GM19463 (cell line): ENCODE measurements at regions not wholly inside any gene's neighbourhood (a gene's known extent, or its start where the extent isn't known, plus 50 kb on each side); places are given as distances from the start of the nearest gene placed in this dataset.

Source experiments
- ATAC-seq: cut with Tn5 transposase; IDR thresholded peaks from one replicate; pipeline ENCODE4 v1.9.1; 2021; ENCODE audit warnings: mild to moderate bottlenecking, moderate library complexity; ENCODE audit not compliant: unreplicated experiment

DNA sequence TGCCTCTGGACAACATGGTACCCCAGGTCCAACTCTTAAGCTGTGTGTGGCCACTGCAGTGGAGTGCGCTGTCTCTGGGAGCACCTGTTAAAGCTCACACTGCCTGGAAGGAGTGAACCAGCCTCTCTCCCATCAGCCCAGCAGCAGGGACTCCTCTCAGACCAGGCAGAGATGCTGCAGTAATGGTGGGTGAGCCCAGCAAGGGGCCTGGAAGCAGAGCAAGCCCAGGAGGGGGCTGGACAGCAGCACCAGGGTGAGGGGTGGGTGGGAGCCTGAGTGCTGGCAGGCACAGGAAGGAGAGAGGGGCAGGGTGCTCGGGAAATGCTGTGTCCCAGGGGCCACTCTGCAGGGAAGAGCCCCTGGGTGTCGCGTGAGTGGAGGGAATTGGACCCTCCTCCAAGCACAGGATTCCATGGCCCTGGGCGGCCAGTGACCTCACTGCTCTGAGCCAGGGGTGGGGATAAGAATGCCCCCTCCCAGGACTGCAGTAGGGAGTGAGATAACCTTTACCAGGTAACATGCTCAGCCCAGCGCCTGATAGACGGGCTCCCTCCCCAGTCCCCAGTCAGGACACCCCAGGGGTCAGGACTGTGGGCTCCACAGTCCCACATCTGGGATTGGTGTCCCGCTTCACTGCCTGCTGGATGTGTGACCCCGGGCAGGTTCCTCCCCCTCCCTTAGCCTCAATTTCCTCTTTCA lies 313.1 kb downstream of the MATN1 start:
- ATAC-seq: no peak

DNA sequence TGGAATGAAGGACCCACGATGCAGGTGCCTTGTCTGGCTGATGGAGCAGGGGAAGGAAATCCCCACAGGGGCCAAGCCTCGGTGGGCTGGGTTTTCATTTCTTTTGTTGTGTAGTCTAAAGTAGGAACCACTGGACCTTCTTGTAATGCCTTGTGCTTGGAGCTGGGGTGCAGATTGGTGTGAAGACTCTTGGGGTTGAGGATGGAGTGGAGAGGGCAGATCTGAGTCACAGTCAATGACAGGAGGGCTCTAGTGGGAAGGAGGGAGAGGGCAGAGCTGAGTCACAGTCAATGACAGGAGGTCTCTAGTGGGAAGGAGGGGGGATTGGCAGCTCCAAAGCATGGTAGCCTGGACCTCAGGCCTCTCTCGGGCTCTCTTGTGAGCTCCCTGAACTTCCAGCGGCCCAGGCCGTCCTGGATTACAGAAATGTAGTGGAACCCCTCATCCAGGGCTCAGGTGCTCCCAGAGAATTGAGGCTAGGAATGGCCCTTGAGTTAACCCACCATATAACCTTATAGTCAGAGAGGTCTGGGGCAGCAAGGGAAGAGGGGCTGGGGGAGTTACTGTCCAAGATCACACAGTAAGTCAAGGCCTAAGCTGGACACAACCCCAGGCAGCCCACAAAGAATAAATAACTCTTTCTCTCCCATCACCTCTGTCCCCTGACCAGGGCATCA lies 313.8 kb downstream of the MATN1 start:
- no peak for ATAC-seq

DNA sequence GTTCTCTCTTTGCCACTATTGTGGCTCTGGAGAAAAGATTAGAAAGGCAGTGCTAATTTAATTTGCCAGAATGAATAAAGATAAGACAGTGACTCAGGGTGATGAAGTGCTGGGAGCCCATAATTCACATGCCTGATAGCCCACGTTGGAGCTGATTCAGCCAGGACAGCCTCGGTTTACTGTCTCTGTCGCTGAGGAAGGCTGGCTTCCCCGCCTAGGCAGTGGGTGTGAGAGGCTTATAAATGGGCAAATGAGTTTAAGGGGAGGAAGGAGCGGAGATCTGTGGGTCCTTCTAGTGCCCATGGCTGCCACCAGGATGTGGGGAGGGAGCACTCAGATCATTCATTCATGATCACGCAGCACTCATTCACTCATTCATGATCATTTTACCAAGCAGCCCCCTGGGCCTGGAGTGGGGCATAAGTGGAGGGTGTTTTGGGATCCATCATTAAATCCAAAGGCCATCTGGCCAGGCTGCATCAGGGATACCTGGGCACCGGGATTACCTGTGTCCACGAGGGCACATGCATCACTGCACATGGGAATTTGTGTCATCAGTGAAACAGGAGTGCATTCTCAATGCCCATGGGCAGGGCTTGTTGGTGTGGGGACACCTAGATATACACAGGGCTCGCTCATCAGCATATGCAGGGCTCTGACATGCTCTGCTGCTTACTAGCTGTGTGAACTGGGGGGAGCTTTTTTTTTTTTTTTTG lies 315.4 kb downstream of the MATN1 start:
- no peak for ATAC-seq

DNA sequence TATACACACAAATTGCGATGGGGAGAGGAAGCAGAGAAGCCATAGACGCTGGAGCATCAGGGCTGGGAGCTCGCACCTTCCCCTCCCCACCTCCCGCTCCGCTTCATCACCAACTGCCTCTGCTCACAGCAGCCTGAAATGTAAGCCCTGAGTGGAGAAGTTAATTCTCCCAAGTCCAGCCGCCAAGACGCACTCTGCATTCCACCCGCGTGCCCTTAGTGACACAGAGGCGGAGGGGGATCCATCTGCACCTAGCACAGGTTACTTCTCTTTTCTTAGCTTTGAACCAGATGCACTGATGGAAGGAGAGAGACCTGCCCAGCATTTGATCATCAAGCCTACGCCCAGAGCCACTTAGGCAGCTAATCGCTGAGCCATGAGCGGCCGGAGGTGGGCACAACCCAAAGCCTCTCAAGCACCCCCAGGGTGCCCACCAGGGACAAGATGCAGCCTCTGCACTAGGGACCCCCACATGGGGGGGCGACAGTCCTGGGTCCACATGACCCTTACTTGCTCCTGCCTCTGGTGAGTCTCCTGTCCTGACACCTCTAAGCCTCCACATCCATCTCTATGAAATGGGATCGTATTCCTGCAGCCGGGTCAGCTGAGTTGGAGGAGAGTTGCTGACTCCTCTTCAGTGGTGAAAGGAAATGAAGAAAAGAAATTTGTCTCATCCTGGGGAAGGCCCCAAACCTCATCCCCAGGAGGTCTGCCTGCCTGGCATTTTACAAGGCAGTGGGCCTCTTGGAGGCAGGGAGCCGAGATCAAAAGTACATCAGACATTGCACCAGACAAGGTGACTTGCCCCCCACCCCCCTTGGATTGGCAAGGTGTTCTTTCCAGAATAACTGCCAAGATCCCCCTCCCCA lies 316.2 kb downstream of the MATN1 start:
- no peak for ATAC-seq

DNA sequence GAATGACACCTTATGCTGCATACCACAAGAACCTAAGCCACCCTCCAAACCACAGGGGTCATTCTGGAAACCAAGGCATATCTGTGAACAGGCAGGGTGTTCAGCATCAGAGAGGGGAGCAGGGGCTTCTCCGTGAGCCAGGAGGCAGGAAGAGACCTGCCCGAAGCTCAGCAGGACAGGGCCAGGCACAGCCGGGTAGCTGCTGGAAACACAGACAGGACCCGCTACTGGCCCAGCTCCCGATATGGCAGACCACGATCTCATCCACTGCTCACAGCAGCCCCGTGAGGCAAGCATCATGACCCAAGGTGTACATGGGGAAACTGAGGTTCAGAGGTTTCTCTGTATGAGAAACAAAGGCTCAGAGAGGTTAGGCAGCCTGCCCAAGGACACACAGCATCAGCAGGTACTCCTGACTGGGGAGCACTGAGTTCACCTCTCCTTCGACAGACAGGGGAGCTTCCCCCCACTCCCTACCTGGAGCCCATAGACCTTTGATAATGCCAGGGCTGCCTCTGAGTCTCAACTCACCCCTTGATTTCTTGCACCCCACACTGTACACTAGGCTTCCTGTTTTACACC lies 317.7 kb downstream of the MATN1 start:
- no peak for ATAC-seq

DNA sequence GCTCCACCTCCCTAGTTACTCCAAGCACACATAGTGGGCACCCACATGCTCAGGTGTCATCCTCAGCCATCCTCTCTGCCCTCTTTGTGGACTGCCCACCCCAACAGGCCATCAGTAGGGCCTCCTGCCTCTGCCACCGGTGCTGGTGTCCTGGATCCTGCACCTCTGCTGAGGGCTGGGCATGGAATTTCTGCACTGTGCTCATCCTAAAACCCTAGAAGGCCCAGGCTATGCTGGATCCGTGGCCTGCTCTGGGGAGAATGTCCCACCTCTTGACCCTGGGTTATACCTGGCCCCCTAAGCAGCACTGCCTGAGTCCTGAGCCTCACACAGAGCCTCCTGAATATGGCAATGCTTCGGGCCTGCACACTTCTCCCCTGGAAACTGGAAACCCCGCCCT lies 318.3 kb downstream of the MATN1 start:
- no peak for ATAC-seq

DNA sequence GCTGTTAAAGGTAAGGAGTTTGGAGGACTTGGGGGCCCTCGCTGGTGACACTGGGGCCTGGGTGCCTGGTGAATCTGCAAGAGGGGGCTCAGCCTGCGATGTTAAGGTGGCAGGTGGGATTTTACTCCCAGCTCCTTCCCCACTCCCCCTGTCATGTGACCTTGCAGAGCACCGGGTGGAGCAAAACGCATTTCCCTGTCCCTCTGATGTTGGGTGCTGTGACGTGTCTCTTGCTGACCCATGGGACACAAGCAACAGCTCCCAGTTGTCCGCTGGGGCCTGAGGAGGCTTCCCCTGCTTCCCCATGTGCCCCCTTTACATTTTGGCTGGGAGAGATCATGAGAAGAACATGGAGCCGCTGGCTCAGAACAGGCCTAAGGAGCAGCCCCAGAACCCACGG lies 319.0 kb downstream of the MATN1 start:
- ATAC-seq: no peak

DNA sequence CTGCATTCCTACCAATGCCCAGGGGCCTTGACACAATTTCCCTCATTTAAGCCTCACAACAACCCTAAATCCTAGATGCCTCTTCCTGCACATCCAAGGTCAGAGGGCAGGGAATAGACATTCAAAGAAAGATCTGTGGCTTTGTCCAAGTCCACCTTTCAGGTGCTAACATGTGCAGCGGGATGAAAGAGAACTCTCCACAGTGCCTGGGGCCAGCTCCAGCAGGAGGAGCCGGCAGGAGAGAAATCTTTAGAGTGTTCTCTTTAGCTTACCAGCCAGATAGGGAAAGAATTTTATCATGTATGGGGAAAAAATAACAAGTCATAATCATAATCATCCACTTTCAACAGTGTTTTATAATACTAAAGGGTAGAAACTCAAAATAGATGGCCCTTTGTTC lies 319.7 kb downstream of the MATN1 start:
- ATAC-seq: no peak

DNA sequence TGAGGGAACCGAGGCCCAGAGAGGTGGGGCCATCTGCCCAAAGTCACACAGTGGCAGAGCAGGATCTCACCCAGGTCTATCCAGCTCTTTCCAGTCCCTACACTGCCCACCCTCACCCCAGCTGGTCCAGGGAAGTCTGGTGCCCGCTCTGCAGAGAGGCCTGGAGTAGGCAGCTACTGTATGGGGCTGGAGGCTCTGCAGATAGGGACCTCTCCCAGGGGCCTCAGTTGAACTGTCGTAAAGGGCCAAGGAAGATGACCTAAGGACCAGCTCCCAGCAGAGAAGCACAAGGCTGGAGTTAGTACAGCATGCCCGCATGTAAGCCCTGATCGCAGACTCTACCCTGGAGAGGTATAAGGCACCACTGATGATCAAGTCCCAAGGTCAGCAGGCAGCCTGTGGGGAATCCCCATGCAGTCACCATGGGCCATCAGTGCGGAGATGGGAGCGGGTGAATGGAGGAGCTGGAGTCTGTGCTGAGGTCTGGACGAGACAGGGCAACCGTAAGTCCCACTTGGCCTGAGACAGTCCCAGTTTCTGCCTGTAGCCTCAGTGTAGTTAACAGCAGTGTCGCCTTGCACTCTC lies 320.2 kb downstream of the MATN1 start:
- no peak for ATAC-seq

DNA sequence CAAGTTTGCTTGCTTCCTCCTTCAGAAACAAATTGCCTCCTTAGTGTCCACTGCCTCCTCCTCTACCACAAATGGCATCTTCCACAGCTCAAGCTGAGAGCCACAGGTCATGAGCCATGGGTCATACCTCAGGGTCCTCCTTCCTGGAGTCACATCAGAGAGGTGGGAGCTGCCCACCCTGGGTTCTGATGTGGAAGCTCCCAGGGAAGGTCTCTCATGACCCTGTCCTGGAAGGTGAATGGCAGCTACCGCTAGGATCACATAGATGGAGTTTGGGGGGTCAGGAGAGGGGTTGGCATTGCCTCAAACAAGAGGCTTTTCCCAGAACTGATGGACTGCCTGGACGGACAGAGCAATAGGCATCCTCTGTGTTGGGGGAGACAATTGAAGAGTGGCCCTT lies 321.4 kb downstream of the MATN1 start:
- ATAC-seq: no peak

DNA sequence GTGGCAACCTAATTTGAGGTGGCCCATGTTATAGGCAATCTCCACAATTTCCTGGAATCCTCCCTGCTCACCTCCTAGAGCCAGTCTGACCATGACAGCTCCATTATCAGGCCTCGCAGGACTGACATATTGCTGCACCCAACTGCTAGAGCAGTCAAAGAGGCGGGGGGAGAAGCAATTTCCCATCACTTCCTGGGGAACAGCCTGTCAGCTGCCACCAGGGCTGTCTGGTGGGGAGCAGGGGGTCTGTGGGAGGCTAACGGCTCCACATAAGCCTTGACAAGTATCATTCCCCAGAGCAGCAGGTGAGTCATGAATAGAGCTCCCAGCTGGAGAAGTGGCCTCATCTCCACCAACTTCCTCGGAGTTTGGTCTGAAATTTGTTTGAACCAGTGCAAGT lies 322.9 kb downstream of the MATN1 start:
- ATAC-seq: no peak

DNA sequence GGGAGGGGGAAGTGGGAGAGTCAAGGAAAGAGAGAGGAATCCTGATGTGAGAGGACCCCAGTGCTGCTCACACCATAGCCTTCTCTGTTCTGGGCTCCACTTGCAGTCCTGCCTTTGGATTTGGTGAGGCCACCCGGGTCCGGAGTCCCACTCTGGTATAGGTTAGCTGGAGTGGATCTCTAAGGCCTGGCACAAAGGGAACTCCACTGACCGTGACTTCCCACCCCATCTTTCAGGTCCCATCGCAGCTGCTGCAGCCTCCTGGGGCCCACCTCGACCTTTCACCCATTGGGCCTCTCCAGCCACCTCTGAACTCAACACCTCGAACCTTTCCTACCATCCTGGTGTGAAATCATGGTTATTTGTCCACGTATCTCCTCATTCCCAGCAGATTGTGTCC lies 324.4 kb downstream of the MATN1 start:
- no peak for ATAC-seq

DNA sequence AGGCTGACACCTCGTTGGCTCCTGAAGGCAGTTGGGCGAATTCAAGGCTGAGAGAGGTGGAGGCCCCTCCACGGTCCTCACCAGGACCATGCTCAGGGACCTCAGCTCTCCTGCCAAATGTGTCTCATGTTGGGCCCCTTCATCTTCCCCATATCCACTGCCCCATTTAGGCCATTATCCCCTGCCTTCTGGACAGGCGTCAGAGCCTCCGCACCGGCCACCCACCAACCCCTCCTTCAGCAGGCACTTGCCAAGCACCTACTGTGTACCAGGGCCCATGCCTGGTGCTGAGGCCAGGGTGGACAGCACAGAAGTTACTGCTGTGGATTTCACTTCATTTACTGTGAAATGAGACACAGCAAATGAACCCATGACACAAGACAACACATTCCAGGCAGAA lies 325.8 kb downstream of the MATN1 start:
- no peak for ATAC-seq

DNA sequence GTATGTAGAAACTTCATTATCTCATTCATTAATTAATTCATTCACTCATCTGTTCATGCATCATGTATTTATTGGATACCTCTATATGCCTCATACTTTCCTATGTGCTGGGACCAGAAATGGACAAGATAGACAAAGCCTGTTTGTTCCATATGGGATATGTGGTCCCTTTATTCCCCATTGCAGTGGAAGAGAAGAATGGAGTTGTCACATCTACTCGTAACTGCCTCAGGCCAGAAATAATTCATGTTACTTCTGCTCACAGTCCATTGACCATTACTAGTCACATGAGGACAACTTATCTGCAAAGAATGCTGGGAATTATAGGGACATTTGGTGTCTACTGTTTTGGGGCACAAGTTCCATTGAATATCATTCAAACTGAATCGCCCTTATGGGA lies 327.8 kb downstream of the MATN1 start:
- ATAC-seq: no peak

DNA sequence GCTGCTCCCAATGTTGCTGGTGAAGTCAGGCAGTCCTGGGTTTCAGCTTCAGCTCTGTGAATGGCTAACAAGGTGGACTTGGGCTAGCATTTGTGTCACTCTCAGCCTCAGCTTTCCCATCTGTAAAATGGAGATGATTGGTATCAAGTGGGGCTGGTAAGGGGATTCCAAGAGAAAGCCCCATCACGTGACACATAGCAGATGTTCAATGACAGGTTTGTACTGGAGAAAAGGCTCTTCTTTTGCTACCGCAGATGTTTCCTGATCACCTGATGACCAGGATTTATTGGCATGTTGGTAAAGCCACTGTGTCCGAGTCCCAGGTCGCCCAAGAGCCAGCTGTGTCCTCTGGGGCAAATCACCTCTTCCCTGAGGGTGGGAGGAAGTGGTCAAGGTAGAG lies 335.0 kb downstream of the MATN1 start:
- ATAC-seq: no peak

DNA sequence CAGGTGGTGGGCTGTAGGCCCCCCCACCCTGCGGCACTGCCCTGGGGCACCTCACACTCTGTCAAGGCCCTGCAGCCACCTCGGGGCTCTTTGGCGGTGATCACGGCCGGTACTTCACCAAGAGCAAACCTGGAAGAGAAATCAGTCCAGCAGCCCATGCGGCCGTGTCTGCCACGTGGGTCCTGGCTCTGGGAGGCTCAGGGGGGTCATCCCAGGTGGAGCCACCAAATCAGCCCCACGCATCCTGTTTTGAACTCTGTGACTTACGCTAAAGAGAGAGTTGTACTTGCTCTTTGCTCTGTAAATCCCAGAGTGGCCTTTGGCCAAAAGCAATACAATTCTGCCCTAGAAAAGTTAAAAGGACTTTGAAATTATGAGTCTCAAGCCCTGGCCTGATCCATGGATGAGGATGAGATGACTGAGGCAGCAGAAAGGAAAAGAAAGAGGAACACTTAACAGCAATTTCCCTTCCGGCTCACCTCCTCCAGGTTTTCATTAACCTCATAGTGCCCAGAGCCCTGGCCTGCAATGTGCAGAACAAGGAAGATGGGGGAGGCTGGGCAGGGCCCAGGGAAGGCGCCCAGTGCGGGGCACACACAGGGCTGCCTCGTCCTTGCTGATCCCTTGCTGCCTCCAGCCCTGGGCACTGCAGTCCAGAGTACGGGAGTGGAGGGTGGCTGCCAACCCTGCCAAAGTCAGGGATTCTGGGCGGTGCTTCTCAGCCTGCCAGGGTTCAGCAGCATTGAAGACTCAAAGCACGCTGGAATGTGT lies 337.0 kb downstream of the MATN1 start:
- ATAC-seq: no peak

DNA sequence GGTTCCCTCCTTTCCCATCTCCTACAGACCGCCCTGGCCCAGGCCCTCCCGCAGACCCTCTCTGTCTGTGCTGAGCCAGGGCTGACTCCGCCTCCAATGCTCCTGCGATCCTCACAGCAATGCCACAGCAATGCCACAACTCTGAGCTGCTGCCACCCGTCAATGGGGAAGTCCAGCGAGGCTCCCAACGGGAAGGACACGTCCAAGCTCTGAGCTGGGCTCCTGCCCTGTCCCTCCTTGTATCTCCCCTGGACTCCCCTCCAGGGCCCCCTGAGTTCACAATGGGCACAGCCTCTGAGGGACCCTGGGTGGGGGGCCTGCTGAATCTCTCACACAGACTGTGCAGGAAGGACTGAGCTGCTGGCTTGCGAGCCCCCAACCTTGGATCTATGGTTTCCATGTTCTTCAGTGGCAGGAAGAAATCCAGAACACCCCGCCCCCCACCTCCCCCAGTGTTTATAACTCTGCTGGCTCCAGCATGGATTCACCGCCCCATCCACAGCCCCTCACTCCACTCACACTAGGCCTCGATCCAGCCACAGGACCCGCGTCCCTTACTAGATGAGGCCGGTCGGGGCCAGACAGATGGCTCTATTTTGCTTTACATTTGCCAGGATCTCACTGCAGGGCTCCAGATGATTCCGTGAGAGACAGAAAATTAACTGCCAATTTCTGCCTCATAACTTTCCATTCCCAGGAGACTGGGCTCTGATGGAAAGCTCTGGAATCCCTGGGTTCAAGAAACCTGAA lies 338.0 kb downstream of the MATN1 start:
- no peak for ATAC-seq

DNA sequence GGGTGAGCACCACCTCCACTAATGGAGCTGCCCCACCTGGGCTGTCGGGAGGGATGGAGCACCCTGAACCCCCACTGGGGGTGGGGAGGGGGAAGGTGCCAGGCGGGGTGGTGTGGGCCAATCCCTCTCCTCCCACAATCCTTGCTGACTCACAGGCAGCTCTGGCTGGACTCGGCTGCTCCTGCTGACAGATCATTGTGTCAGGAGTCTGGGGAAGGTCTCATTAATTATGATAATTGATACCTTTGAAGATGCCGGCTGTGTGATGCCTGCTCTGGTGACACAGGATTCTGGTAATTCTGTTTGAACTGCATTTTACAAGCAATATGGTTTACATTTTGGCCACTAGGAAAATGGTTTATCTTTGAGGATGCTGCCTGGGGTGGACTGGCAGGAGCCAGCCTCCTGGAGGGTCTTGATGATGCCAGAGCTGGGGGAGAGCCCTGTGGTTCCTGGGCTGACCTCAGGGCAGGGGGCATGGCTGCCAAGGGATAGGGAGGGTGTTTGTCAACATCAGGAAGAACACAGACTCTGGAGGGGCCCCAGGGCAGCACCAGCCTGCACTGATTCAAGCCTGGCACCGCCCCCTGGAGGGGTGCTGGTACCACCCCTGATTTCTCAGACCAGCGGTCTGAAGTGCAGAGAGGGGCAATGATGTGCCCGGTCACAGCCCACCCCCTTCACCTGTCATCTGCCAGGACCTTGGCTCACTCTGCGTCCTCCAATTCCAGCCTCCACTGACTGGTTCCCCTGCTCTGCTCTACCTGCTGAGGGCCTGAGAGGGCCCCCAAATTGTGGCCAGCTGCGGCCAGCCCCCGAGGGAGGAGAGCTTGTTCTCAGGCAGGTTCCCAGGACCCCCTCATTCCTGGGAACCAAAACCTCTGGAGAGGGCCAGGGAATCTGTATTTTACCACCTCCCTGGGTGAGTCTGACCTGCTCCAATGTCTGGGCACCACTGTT lies 338.8 kb downstream of the MATN1 start:
- no peak for ATAC-seq
